ELR (cell line): ENCODE measurements at regions not wholly inside any gene's neighbourhood (a gene's known extent, or its start where the extent isn't known, plus 50 kb on each side); places are given as distances from the start of the nearest gene placed in this dataset.
"Not testable (repeated sequence)": the region's sequence is repeated elsewhere in the genome, so short reads cannot be mapped to it uniquely, and the experiment has no call there.

Source experiments
- DNase-seq: peaks from one replicate; pipeline ENCODE4 v3.0.0-alpha.2; 2015; ENCODE audit warnings: low read depth

DNA sequence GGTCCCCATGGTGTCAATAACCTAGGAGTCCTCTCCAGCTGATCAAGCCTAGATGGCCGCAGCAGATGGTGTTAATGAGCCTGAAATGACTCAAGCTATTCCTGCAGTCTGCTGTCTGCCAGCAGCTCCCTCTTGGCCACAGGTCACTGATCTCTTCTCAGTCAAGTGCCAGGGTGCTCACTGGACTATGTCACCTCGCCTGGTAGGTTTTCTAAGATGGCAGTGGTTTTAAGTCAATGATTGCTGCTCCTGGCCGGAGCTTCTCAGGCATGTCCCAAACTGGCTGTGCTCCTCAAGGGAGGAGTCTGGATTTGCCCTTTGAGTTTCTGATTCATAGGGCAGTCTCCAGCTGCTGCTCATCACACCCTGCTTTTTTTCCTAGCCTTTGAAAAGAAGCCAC, 58.6 kb upstream of the SHISA6 start:
- no peak for DNase-seq

DNA sequence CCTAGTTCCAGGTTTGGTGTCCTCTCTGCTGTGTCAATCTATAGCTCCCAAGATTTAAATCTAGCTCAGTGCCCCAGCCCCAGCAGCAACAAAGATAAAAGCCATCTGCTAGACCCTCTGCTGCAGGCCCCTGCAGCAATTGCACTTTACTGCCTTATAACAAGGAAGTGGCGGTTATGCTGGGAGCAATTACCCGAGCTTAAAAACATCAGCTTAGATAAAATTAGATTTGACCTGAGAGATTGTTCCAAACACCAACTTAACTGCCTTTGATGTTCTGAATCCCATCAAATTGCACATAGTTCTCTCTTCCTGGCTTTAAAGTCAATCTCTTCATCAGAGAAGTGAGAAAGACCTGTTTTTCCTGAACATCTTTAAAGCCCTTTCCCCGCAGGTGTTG, 62.4 kb upstream of the SHISA6 start:
- DNase-seq = no peak

DNA sequence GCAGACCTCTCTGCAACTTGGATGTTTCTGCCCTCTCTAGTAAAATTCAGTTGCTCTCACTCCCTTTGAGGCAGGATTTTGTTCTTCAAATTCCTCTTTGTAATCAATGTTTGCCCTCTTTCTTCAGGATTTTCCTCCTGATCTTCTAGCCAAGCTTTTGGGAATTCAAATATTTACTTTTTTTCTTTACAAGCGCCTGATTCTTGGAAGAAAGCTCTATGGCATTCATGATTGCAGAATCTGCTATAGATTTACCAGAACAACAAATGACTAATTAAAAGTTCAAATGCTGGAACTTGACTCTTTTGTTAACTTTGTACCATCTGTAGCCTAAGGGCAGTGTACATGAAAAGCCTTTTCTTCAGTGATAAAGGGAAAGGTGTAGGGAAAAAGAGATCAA, 63.7 kb upstream of the SHISA6 start:
- no peak for DNase-seq

DNA sequence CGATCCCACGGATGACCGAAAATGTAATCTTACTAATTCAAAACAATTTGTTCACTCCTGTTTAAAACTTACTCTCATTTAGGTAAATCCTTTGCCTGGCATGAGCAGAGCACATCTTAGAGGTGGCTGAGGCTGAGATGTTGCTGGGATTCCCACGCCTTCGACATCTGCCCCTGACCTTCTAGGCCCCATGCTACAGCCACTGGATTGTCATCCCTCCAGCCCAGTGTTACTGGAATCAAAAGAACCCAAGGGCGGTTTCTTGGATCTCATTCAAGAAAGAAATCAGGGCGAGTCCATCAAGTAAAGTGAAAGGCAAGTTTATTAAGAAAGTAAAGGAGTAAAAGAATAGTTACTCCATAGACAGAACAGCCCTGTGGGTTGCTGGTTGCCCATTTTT, 64.5 kb upstream of the SHISA6 start:
- DNase-seq = no peak

DNA sequence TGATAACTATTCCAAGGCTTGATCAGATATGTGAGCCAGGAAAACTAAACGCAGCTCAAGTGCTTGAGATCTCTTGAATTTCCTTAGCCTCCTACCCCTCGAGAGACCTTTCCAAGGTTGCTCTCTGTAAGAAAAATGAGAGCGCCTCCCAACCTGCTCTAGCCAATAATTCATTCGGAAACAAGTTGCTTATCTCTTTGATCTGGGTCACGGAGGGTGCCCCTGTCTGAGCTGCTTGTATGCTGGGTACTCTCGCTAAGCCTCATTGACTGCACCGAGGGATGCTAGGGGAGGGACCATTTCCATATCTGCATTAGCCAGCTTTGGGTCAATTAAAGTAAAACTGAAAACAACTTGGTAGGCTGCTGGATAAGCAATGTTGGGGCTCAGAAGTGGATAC, 70.1 kb upstream of the SHISA6 start:
- no peak for DNase-seq

DNA sequence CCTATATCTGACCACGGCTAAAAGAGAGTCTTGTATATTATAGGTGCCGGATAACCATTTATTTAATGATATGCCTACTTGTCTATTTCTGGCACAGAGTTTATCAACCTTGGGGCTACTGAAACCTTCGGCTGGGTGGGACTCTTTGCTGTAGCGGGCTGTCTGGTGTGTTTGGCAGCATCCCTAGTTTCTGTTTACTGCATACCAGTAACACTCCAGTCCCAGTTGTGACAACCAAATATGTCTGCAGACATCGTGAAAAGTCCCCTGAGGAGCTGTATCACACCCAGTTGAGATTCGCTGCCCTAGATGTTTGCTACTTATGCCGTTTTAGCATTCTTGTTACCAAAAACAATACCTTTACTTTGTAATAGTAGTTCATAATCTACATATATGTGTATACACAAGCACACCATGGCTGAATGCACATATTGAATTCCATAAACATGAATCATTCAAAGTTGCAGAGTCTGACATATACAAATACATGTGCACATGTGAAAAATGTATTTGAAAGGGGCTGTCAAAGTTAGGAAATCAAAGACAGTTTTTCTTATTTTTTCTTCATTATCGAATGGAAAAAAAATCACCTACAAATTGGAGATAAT, 89.1 kb upstream of the SHISA6 start:
- DNase-seq = no peak

DNA sequence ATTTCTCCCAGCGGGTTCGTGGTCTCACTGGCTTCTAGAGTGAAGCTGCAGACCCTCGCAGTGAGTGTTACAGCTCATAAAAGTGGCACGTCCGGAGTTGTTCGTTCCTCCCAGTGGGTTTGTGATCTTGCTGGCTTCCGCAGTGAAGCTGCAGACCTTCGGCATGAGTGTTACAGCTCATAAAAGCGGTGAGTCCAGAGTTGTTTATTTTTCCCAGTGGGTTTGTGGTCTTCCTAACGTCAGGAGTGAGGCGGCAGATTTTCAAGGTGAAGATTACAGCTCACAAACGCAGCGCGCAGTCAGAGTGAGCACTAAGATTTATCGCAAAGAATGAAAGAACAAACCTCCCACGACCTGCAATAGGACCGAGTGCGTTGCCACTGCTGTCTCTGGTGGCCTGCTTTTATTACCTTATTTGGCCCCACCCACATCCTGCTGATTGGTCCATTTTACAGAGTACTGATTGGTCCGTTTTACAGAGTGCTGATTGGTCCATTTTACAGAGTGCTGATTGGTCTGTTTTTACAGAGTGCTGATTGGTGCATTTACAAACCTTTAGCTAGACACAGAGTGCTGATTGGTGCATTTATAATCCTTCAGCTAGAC, 90.0 kb upstream of the SHISA6 start:
- not testable (repeated sequence) for DNase-seq

DNA sequence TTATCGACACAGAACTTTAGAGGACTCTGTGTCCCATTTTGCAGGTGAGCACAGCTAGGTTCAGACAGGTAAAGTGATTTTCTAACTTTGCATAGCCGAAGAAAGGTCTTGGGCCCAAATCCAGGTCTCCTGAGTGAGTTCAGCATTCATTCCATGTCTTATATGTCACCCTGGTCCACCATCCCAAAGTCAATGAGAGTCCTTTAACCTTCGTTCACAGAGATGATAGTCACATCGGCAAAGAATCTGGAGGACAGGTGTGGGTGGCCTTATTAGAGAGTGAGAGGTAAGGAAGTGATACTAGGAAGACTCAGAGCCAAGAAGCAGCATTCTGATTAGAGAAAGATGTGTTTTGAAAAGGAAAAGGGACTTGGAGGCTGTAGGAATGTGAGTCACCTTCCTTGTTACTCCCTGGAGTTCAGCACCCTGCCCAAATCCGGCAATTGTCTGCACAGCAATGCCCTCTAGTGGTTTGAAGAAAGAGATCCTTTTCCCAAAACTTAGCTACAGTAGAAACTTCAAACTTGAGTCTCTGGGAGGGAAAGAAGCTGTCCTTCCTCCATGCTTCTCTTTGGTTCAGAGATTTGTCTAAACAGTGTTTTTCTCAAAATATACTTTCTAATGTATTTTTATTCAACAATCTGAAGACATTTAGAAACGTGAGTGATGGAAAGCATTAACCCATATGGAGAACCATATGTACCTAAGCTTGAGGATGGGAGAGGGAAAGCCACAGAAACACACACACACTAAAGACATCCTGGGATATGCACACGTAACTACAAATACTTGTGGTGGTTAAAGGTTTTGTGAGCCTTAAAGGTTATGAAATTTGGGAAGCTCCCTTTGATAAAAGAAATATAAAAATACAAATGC, 96.4 kb upstream of the SHISA6 start:
- DNase-seq = peak; percentile 29

DNA sequence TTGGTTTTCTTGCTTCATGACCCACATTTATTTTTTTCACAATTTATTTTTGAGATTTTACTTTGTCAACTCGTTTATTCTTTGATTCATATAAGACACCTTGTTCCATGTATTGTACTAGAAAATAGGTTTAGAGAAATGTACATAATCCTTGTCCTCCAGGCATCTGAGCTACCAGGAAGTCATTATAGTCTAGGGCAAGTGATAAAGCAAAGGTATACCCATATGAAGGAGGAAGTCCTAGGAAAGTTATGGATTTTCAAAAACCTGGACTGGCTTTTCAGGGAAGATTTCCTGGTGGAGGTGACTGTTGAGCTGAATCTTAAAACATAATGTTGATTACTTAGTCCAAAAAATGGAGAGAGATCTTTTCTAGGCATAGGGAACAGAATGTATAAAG, 98.8 kb upstream of the SHISA6 start:
- DNase-seq = no peak

DNA sequence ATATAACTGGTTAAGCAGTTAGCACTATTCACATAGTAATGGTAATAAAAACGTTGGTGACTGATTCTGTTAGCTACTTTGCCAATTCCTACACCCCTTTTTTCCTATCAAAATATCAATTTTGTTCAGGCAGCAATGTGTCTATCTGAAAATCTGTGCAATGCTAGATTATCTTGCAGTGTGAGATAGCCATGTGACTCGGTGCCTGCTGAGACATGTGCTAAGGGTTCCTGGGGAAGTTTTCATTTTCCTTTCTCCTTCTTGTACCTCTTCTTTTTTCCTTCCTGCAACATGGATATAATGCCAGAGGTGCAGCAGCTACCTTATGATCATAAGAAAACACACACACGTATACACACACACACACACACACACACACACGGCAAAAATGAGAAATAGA, 100.5 kb upstream of the SHISA6 start:
- DNase-seq = no peak

DNA sequence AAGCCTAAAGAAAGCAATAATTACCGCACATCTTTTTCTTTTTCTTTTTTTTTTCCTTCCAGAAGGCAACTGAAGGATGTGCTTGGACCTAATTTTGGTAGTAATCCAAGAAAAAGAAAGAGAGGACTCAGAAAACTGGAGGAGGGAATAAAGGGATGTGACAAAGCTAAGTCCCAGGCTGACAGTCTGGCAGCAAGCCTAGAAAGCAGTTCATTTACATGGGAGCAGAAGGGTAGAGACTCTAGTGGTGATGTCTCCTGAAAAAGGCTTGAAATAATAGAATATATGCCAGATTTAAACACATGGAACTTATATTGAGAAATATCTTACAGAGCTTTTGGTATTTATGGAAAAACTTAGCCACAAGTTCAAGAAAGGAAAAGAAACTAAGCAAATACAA, 101.0 kb upstream of the SHISA6 start:
- no peak for DNase-seq

DNA sequence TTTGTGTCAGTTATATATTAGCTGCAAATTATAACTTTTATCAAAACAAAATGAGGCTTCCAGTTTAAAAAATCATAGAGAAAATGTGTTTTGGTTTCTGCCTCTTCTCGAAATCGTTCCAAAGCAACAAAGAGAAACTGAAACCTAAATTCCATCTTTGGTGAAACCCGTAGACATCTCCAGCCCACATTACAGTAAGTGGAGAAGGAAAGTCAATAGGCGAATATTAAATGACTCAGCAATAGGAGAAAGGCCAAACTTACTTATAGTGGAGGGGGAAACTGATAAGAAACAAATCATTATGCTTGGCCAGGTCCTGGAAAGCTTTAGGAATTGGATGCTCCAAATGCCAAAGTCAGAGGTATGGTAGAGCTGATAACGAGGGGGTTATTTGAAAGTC, 103.0 kb upstream of the SHISA6 start:
- no peak for DNase-seq

DNA sequence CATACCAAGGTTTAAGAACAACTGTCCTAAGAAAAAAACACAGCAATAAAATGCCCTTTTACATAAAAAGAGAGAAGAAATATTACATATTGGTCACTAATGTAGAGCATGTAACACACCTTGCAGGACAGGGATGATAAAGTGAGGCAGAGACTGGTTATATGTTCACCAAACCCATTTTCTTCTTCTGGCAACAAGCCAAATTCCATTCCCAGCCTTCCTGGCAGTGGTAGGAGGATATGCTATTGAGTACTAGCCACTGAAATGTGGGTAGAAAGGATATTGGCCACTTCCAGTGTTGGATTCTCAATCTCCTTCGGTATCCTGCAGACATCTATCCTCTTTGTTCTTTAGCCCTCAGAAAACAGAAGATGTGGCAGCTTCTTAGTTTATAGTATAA, 105.2 kb upstream of the SHISA6 start:
- DNase-seq = no peak

DNA sequence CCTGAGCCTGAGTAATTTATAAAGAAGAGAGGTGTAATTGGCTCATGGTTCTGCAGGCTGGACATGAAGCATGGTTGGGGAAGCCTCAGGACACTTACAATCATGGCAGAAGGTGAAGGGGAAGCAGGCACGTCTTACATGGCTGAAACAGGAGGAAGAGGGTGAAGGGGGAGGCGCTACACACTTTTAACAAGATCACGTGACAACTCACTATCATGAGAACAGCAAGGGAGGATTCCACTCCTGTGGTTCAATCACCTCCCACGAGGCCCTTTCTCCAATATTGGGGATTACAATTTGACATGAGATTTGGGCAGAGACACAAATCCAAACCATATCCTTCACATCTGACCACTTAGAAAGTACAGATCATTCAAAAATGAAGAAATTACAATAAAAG, 110.6 kb upstream of the SHISA6 start:
- no peak for DNase-seq

DNA sequence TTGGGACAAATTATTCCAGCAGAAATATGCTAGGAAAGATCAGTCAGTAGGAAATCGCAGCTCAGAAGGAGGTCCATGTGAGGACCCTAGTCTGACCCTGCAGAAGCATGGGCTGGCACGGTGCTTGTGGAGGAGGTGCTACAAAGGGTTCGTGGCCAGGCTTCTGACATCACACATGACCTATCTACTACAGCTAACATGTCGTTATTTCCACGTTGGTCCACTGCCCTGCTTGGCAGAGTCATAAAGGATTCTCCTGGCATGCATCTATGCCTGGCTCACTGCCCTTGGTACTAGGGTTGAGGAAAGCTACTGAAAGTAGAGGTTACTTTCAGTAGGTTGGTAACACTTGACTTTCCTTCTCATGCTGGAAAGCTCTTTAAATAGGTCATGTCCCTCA, 118.1 kb upstream of the SHISA6 start:
- no peak for DNase-seq

DNA sequence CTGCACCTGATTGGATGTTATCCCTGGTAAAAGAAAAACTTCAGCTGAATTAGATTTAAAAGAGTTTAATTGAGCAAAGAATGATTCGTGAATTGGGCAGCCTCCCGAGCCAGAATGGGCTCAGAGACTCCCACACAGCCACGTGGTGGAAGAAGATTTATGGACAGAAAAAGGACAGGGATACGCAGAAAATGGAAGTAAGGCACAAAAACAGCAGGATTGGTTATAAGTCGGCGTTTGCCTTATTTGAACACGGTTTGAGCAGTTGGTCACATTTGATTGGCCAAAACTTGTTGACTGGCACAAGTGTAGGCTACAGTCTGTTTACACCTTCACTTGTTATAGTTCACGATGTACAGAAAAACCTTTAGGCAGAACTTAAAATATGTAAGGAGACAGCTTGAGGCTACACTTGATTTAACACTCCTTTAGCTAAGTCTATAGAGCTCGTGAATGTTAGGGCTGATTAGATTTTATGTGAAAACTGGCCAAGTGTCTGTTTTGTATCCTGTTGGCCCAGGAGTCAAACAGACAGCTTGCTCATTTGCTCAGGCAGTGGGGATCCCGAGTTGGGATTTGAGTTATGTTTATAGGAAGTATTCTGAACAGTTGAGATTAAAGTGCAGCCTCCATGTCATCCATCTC, 119.5 kb upstream of the SHISA6 start:
- DNase-seq = no peak

DNA sequence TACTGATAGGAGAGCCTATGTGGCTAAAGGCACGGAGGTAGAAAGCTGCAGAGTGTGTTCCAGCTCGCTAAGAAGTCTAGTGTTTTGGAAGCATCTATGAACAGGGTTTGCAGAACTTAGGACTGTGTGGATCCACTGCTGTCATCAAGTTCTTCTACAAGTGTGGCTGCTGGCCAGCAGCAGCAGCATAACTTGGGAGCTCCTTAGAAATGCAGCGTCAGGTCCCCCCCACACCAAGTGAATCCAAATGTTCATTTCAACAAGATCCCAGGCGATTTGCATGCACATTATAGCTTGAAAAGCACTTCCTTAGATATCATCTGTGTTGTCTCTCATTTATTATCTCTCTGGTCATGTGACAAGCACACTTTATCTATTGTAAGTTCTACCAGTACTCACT, 131.9 kb upstream of the SHISA6 start:
- no peak for DNase-seq

DNA sequence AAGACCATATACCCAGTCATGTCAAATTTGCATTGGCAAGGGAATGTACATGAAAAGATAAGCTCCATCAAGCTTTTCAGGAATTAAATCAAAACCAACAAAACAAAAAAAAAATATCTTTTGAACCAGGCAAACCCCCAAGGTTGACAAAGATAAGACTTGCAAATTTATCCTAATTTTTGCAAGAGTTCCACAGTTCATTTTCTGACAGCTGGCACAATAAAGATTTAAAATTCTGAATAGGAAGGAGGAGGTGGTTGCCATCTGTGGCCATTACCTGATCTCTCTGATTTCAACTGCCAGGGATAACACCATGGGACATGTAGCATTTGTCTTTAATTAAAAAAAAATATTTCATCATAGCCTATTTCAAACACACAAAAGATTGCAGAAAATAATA, 135.9 kb upstream of the SHISA6 start:
- DNase-seq = no peak

DNA sequence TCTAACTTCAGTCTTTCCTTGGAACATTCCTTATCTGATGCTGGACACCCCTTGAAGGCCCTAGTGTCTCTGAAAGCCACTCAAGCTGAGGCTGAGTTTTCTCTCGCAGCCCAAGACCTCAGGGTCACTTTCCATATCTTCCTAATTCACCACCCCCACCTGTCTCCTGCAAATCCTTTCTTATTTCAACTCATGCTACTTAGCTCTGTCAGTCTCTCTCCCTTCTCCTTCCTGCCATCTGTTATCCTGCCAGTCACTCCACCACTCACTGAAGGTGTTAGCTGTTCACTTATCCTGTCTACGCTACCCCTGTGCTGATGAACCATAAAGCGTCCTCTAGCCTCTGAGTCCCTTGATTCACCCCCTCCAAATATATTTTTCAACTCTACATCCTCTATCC, 143.9 kb upstream of the SHISA6 start:
- no peak for DNase-seq

DNA sequence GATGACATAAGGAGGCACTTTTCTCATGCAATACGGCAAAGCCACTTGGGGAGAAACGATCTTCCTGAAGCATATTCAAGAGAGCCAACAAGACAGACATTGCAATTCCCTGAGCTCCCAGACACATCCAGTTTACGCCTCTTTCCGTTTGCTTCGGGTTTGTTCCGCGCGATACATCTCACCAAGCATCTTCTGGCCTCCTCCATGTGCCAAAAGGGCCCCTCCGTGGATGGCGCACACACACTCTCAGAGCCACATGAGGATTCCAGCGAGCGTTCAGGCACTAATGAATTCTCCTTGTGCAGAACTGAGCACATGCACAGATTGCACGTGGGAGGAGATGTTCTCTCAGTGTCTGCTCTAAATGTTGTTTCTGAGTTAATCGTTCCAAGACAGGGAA, 146.7 kb upstream of the SHISA6 start:
- no peak for DNase-seq

DNA sequence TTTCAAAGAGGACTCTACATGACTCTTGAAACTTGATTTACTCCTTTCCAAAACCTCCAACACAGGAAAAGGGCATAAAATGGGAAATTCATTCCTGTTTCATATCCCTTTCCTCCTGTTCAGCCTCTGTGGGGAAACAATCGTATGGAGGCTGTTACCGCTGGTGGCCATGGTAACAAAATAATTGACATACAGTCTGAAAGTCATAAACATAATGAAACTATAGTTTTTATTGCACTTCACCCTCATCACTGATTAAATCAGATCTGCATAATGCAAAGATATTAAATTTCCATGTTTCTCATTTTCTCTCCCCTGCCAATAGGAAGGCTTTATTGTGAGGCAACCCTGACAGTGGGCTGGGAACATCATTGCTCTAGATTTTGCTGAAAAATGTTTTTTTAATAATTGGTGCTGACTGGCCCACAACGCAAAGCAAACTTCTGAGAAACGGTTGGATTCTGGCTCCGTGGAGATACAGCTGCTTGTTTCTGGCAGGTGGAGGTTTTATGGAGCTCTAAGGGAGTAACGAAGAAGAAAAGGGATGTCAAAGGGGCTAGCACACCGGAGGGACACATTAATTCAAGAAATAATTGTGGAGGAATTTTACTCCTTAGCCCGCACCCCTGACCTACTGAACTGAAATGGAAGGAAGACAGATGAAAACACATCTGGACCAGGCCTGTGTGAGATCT, 154.2 kb upstream of the SHISA6 start:
- no peak for DNase-seq

DNA sequence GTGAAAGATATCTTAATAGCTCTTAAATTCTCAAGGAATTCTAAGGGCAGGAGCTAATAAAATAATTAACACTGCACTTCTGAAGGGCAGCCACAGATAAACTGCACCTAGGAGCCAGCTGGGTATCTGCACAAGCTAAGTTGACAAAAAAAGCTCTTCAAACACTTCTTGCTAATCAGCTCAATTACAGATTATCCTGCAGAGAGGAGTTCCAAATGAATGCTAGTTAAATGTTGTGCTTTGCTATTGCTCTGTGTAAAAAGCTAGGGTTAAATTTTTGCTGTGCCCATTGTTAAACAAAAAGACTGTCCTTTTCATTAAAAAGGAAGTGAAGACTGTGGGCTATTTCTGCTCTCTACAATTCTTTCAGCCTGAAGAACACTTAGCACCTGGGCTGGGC, 158.5 kb upstream of the SHISA6 start:
- DNase-seq = no peak
